HG03280 (cell line): ENCODE measurements at regions not wholly inside any gene's neighbourhood (a gene's known extent, or its start where the extent isn't known, plus 50 kb on each side); places are given as distances from the start of the nearest gene placed in this dataset.

Experiments
- ATAC-seq: cut with Tn5 transposase; IDR thresholded peaks from one replicate; pipeline ENCODE4 v1.9.1; 2021; ENCODE audit warnings: mild to moderate bottlenecking, moderate library complexity; ENCODE audit not compliant: unreplicated experiment

DNA sequence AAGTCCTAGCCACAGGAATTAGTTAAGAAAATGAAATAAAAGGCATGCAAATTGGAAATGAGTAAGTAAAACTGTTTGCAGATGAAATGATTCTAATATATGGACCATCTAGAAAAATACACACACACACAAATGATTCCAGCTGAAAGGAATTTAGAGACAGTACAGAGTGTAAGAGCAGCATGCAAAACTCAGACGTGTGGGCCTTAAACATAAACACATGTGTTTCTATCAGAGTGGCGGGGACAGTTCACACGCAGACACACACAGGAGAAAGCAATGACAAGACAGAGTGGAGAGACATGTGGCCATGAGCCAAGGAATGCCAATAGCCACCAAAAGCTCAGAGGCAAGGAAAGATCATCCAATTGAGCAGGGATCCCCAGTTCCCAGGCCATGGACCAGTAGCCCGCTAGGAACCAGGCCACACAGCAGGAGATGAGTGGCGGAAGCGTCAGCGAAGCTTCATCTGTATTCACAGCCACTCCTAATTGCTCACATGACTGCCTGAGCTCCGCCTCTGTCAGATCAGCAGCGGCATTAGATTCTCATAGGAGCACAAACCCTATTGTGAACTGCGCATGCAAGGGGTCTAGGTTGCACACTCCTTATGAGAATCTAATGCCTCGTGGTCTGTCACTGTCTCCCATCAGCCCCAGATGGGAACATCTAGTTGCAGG, 155.4 kb downstream of the ARL4C start:
- ATAC-seq = no peak

DNA sequence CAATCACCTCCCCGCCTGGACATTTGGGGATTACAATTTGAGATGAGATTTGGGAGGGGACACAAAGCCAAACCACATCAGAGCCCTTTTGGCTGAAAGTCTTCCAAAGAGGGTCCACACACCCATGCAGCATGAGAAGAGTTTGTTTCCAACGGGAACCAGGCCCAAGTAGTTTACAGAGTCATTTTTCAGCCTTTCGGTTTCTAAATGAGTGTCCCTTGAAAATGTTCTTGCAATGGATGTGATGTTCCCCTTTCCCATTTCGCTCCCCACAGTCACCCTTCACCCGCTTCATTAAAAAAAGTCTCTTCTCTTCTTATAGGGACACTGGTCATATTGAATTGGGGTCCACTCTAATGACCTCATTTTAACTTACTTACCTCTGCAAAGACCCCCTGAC, 157.4 kb downstream of the ARL4C start:
- no peak for ATAC-seq

DNA sequence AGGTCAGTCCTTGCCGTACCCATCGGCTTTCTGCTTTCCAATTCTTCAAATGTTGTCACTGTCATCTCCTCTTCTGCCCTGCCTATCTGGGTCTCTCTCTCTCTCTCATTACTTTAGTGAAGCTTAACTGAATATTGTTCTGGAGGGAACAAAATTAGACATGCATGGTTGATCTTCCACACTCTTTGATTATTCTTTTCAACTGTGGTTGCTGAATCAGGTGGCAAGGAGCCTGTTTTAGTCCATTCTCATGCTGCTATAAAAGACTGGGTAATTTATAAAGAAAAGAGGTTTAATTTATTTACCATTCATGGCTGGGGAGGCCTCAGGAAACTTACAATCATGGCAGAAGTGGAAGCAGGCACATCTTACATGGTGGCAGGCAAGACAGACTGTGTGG, 157.9 kb downstream of the ARL4C start:
- no peak for ATAC-seq

DNA sequence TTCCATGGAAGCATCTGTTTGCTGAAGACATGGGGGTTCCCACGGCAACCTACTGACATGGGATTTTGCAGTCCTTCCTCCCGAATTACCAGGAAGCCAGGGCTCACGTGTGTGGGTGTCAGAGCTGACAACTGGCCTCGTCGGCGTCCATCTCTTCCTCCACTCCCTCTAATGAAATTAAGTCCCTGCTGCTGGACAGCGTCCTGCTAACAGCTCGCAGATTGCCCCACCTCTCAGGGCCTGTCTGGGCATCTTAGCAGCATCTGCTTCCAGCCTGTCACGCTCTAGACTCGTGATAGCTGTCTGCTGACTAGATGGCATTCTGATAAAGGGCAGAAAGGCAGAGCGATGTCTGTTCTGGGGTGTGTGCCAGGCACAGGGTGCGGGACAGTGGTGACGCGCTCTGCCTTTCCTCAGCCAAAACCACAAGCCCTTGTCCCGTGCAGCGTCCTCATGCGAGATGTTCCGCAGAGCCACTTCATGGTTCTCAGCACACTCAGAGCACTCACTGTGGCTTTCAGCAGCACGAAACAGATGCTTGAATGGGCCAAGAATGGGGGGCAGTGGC, 161.1 kb downstream of the ARL4C start:
- no peak for ATAC-seq

DNA sequence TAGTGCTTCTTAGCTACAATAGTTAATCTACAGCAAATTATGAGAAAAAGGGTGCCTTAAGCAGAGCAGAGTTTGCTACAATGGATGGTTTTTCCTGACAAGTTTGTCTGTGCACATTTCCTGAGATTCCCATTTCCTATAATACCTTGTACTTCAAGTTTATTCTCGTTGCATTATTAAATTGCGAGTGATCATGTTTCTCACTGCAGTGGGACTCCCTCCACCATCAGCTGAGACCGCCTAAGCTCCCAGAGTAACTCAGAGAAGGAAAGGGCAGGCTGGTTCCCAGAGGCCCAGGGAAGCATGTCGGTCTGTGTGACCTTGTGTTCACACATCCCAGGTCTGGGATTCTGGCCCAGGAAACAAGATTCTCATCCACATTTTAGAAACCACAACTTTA, 162.1 kb downstream of the ARL4C start:
- ATAC-seq = no peak

DNA sequence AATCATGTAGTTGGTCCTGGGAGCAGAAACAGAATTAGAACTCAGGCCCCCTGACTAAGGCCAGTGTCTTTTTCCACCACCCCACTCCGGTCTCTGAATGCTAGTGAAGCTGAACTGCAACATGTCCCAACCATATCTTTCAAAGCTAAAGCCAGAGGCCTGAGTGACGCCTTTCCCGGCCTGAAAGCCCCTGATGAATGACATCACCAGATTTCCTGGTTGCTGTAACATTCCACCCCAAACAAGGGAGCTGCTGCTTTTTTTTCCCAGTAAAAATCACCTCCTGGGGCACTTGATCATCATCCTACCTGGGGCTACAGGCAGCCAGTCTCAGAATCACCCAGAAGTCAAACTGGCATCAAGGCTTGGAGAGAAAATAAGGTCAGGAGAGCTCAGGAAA, 162.7 kb downstream of the ARL4C start:
- ATAC-seq = no peak

DNA sequence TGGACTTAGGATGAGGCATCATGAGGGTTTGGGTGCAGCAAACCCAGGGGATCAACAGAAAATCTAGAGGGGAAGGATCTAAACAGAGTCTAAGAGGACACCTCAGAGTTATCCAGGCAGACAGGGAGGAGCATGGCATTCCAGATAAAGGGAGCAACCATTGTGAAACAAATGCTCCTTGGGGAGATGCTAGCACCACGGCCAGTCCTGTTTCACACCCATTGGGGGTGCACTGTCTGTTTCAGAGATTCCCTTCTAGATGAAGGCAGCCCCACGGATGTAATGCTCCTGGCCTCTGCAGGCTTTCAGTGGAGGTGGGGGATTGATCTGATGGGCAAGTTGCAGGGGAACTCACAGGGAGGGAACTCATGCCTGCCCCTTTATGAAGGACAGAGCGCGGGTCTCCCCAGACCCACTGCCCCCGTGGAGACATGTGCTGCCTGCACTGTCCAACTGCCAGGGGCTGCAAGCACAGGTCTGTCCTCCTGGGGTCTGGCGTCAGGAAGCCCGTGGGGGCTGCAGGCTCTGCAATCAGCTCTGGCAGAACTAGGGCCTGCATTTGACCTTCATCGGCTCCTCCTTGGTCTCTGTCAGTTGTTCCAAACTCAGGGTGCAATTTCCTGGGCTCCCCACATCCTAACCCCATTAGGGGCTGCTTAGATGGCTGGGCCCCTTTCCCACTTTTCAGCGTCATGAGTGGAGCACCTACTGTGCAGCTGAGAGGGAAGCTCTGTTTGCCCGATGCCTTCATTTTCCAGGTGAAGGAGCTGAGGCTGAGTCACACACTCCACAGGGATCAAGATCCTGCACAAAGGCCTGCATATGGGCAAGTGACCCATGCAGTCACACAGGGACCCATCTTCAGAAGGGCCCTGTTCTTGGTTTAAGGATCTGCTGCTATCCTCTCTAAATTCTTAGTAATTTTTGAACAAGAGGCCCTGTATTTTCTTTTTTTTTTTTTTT, 163.4 kb downstream of the ARL4C start:
- no peak for ATAC-seq

DNA sequence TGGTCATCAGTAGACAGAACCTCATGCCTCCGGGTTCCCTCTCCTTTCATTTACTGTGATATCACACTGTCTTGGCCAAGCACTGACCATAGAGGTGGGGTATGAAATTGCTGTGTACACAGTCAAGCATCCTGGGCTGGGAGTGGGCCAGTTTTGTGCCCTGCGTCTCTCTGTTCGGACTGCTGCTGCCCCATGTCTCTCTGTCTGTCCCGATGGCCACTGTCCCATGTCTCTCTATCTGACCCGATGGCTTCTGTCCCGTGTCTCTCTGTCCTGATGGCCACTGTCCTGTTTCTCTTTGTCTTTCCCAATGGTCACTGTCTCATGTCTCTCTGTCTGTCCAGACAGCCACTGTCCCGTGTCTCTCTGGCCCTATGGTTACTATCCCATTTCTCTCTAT, 164.9 kb downstream of the ARL4C start:
- no peak for ATAC-seq

DNA sequence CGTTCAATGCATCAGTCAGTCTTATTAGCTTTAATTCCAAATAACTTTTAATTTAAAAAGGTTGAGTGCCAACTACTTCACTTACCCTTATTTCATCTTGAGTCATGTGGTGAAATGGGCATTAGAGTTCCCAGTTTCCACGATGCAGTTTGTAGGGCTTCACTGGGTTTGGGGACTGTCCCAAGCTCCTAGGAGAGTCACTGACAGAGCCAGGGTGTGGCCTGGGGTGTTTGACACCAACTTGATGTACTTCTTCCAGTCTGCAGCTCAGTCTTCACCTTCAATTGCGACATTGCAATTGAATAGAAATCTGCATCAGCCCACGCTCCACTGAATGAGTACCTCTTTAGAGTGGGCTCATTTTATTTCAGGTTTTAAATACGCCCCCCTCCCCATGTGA, 165.3 kb downstream of the ARL4C start:
- no peak for ATAC-seq

DNA sequence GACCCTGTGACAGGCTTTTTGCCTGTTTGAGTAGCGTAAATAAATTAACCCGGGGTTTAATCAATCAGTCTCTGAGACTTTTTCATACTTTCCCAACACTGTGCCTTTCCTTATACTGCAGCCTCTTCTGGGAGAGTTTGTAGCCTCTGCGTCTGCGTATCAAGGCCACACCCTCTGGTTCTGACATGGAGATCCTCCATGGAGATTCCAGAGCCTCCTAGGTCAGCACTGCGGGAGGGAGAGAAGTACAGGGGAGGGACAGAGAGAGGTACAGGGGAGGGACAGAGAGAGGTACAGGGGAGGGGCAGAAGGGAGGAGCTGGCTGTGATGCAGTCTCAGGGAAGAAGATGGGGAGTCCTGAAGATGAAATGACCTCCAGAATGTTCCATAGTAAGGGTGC, 166.0 kb downstream of the ARL4C start:
- ATAC-seq = no peak

DNA sequence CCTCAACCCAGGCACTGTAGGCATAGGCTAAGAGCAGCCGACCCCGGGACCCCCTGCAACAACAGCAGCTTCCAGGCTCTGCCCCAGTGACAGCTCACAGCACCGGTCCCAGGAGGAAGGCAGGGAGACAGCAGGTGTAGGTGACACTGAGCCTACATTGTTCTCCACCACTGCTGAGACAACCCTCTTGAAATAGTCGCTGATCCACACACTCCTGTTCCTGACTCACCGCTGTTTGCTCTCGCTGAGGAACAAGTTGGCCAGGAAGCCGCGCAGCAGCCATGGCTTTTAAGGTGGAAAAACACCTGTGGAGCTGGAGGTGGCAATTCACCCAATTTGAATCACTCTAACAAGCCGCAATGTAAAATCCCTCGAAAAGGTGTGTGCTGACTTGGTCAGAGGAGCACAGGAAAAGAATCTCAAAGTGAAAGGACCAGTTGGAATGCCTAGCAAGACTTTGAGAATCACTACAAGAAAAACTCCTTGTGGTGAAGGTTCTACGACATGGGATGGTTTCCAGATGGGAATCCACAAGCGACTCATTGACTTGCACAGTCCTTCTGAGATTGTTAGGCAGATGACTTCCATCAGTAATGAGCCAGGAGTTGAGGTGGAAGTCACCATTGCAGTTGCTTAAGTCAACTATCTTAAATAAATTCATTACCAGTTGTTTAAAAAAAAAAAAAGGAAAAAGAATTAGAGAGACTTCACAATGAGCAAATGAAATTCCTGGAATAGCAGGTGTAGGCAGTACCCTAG, 167.5 kb downstream of the ARL4C start:
- ATAC-seq = no peak

DNA sequence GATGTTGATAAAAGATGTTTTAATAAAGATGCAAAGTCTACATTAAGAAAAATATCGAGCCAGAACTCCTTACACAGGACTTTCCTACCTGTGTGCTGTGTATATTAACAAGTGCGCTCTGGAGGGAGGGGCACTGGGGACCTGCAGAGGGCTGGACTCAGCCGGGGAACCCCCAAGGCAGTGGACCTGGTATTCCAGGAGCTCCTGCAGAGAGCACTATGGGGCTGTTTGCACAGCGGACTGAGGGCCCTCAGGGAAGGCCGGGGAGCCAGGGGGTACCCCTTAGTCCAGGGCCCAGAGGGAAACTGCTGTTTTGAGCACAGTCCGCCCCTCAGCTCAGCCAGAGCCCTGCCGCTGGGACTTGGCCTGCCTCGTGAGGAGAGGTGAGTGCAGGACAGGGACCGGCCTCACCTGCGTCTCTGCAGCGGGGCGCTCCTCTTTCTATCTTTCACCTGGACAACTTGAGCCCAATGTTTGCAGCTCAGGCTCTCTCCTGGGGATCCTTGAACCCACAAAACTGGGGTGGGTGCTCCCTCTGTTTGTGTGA, 168.4 kb downstream of the ARL4C start:
- no peak for ATAC-seq

DNA sequence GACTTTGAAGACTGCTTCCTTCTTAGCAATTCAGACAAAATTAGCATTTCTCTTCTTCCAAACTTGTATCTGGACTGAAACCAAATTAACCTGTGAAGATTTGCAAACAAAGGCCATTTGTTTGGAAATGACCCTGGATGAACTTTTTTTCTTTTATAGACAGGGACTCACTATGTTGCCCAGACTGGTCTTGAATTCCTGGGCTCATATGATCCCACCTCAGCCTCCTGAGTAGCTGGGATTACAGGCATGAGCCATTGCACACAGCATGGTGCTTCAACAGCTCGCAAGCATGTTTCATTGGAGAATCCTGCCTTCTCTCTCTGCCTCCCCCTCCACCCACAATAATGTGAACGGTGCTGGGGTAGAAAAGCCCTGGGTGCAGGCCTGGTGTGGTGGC, 170.2 kb downstream of the ARL4C start:
- no peak for ATAC-seq

DNA sequence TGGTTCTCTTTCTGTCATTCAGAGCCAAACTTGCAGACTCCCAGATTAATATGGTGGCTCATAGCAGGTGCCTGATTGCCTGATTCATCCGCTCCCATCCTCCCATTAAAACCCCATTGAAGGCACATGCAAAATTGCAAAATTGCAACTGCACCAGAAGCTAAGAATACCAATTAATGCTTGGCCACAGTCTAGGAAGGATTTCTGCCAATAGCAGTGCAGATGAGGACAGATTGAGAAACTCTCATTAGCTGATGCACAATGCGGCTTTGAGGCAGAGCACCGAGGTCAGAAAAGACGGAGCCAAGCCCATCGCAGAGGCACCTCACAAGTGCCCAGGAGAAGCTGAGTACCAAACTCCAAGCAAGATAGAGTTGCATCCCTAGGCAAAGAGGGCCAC, 172.8 kb downstream of the ARL4C start:
- no peak for ATAC-seq

DNA sequence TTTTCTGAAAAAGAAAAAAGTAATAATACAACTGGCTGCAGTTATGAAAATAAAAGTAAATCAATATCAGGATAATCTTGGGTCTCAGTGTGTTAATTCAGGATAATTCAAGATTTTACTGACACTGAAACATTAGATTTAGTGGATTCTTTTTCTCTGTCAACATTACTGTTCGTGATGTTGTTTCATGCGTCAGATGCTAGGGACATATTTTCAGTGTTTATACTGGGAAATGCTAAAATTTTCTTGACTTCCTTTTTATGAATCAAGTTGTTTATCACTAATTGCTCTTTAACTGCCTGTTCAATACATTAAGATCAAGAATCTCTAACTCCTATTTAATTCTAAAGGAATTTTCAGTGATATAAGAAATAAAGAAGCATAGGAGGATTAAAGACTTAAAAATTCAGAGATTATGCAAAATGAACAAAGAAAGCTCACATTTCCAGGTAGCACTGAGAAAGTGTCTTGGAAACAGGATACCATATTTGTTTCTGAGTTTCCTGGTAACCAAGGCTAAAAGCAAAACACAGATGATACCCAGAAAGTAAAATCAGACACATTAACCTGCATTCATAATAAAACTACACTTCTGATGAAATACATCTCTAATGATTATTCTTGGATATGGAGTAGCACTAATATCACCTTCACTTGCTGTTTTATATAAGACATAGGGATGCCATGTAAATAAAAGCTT, 174.0 kb downstream of the ARL4C start:
- no peak for ATAC-seq

DNA sequence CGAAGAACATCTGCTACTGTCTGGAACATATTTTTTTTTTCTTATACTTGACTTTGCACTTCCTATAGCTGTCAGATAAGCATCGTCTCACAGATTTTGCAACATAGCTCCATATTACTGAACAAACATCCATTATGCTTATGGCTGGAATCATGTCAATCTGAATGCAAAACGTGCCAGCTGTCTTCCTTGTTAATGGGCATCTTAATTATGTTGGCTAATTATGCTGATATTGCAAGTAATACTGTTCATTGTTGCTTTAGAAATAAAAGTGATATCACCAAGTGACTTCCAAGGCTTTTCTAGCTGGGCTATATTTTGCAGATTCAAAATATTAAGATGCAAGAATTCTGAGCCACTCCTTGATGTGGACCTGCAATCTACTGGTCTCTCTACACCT, 176.8 kb downstream of the ARL4C start:
- ATAC-seq = no peak

DNA sequence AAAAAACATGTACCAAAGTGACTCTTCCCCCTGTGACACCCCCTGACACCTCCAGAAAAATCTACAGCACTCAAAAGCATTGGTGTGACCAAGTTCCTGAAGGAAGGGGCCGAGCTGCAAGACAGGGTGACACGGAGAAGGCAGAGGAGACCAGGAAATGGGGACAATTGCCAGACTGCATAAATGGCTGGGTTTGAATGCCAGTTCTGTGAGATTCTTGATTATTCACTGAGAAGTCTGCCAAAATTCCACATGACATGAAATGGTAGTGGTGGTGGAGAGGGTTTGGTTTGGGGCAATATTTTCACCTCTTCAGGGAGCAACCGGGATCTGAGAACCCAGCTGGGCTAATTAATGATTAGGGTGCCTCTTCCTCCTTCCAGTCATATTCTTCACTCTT, 178.5 kb downstream of the ARL4C start:
- ATAC-seq = no peak

DNA sequence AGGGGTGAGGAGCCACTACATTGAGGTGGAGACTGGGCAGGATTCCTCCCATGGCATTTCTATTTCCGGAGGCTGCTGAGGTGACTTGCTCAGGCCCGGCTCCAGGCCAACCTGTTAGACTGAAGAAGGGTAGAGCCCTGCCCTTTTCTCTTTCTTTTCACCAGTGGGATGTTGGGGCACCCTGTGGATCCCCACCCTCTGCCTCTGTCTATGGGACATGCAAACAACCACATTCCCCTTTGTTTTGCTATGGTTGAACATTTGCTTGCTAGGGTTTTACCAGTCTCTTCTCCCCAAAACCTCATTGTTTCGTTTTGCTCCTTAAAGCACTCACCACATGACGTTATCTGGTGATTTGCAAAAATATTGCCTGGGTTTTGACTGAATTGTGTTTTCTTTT, 183.3 kb downstream of the ARL4C start:
- ATAC-seq = no peak

DNA sequence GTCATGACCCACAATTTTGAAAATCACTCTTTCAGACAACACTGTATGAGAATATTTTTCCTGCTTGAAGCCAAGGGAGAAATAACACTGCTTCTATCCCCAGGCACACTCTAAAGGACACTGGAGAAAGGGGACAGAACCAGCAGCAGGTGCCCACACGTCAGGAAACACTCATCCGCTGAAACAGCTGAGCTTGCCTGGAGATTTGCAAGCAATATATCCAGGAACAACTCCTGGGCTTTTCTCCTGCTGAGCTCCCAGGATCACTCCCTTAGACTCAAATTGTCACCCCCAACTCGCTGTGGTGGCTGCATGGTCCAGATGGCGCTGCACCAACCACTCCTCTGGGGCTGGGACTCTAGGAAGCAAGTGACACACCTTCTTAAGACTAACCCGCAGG, 186.7 kb downstream of the ARL4C start:
- ATAC-seq = no peak

DNA sequence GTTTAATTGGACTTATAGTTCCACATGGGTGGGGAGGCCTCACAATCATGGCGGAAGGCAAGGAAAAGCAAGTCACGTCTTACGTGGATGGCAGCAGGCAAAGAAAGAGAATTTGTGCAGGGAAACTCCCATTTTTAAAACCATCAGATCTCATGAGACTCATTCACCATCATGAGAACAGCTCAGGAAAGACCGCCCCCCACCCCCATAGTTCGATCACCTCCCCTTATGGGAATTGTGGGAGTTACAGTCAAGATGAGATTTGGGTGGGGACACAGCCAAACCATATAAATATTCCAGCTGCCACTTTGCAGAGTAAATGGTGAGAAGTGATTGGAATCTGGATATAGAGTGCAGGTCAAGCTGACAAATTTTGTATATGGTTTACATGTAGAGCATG, 187.4 kb downstream of the ARL4C start:
- no peak for ATAC-seq
